HCT116 (cell line): ENCODE measurements at regions not wholly inside any gene's neighbourhood (a gene's known extent, or its start where the extent isn't known, plus 50 kb on each side); places are given as distances from the start of the nearest gene placed in this dataset.

Experiments used
- ATAC-seq: fragments of 200-7000 bp; cut with Tn5 transposase; 2 replicates; pipeline ENCODE4 v1.9.1; 2020; ENCODE audit warnings: mild to moderate bottlenecking, moderate library complexity
- BruUV-seq: library from RNA; stranded (reverse); fragments of 400-500 nt; replicated peaks from 2 replicates; lab custom pipeline; 2021; lab: Mats Ljungman, UMichigan
- CTCF ChIA-PET: fragments of 300-600 bp; sonication (Branson Sonifier 250); formaldehyde crosslinking; loops from one replicate; lab custom pipeline; 2021; ENCODE audit warnings: antibody characterized with exemption; lab: Charles Lee
- POLR2A ChIA-PET: fragments of 300-600, 350-600 bp; sonication (Branson Sonifier 250); formaldehyde crosslinking; loops from one replicate; lab custom pipeline; 2021; ENCODE audit warnings: antibody characterized with exemption; lab: Charles Lee
- RAD21 ChIA-PET, 2 experiments: fragments of 300-600 bp; sonication (Branson Sonifier 250); formaldehyde crosslinking; loops; one replicate each; lab custom pipeline; 2023; ENCODE audit warnings: low total read pairs in 2 of 2; ENCODE audit not compliant: uncharacterized antibody in 2 of 2, unreplicated experiment in 2 of 2, low non-redundant PET in 1 of 2; lab: Charles Lee
- DNase-seq: peaks from one replicate; pipeline ENCODE4 v3.0.0-alpha.2; 2010; ENCODE audit warnings: low read depth, low spot score
- H2AFZ ChIP-seq: fragments of 200-600 bp; shearing (Covaris generic), sonication (generic); 2 replicates; pipeline ENCODE4 v1.6.1; 2017; ENCODE audit warnings: low read depth, mixed run types, mixed read lengths, antibody characterized with exemption, low read length; ENCODE audit not compliant: poor library complexity, severe bottlenecking
- H3K27ac ChIP-seq: 2 replicates; pipeline ENCODE4 v1.5.1; 2012; ENCODE audit warnings: low read depth, low read length
- H3K27me3 ChIP-seq: fragments of 200-600 bp; sonication (generic); 2 replicates; pipeline ENCODE4 v1.6.1; 2016; ENCODE audit warnings: mixed run types, low read length, mixed read lengths; ENCODE audit not compliant: insufficient read depth
- H3K36me3 ChIP-seq, 2 experiments: fragments of 200-500 bp in 1 of 2; fragments of 200-600 bp in 1 of 2; sonication (Bioruptor generic) in 1 of 2; sonication (generic) in 1 of 2; 2 replicates each; pipeline versions ENCODE4 v1.5.1 to v1.6.1; 2014 to 2016; ENCODE audit warnings: low read length in 2 of 2, inconsistent platforms in 1 of 2, mixed read lengths in 1 of 2, mixed run types in 1 of 2; ENCODE audit not compliant: insufficient read depth in 2 of 2, control insufficient read depth in 1 of 2
- H3K4me1 ChIP-seq, 2 experiments: fragments of 200-600 bp in 1 of 2; sonication (generic) in 1 of 2; 2 replicates each; pipeline versions ENCODE4 v1.5.1 to v1.6.1; 2012 to 2017; ENCODE audit warnings: low read length in 2 of 2, inconsistent platforms in 1 of 2, mild to moderate bottlenecking in 1 of 2, mixed read lengths in 1 of 2, mixed run types in 1 of 2, moderate library complexity in 1 of 2; ENCODE audit not compliant: insufficient read depth in 2 of 2, control insufficient read depth in 1 of 2
- H3K4me2 ChIP-seq: fragments of 200-600 bp; sonication (generic); 2 replicates; pipeline ENCODE4 v1.6.1; 2017; ENCODE audit warnings: mixed run types, low read length, mixed read lengths
- H3K4me3 ChIP-seq, 2 experiments: fragments of 200-600 bp in 1 of 2; sonication (generic) in 1 of 2; replicated peaks in 1 of 2; 2 replicates each; pipeline ENCODE4 v1.5.1; 2011 to 2016; ENCODE audit warnings: low read length in 2 of 2, control low read depth in 1 of 2, low read depth in 1 of 2, mild to moderate bottlenecking in 1 of 2, mixed read lengths in 1 of 2, mixed run types in 1 of 2
- H3K79me2 ChIP-seq: fragments of 200-600 bp; sonication (generic); 2 replicates; pipeline ENCODE4 v1.6.1; 2017; ENCODE audit warnings: mild to moderate bottlenecking, mixed run types, low read length, moderate library complexity, mixed read lengths; ENCODE audit not compliant: insufficient read depth
- H3K9ac ChIP-seq: fragments of 200-600 bp; sonication (generic); 2 replicates; pipeline ENCODE4 v1.6.1; 2016; ENCODE audit warnings: low read length, mixed read lengths
- H3K9me2 ChIP-seq: fragments of 200-600 bp; sonication (generic), shearing (Covaris generic); 2 replicates; pipeline ENCODE4 v1.6.1; 2017; ENCODE audit warnings: mixed run types, mild to moderate bottlenecking, moderate library complexity; ENCODE audit not compliant: insufficient read depth
- H3K9me3 ChIP-seq, 2 experiments: fragments of 200-500 bp in 1 of 2; fragments of 200-600 bp in 1 of 2; sonication (Bioruptor generic) in 1 of 2; sonication (generic) in 1 of 2; 2 replicates each; pipeline ENCODE4 v1.6.1; 2014 to 2017; ENCODE audit warnings: low read length in 2 of 2, mixed read lengths in 2 of 2, inconsistent platforms in 1 of 2, low read depth in 1 of 2, mild to moderate bottlenecking in 1 of 2, mixed run types in 1 of 2, moderate library complexity in 1 of 2; ENCODE audit not compliant: control insufficient read depth in 1 of 2, insufficient read depth in 1 of 2
- H4K20me1 ChIP-seq: fragments of 200-600 bp; sonication (generic), shearing (Covaris generic); 2 replicates; pipeline ENCODE4 v1.6.1; 2017; ENCODE audit warnings: mixed run types, mild to moderate bottlenecking, moderate library complexity; ENCODE audit not compliant: insufficient read depth
- SP1 ChIP-seq: IDR thresholded peaks from 2 replicates; pipeline ENCODE4 v1.6.1; 2012; ENCODE audit warnings: low read depth
- YY1 ChIP-seq: IDR thresholded peaks from 2 replicates; pipeline ENCODE4 v1.6.1; 2011; ENCODE audit warnings: low read length, low read depth, moderate library complexity, mild to moderate bottlenecking; ENCODE audit not compliant: insufficient replicate concordance; ENCODE audit errors: extremely low read depth
- ZBTB33 ChIP-seq: IDR thresholded peaks from 2 replicates; pipeline ENCODE4 v1.6.1; 2011; ENCODE audit warnings: mild to moderate bottlenecking, low read length, moderate library complexity; ENCODE audit not compliant: insufficient replicate concordance; ENCODE audit errors: extremely low read depth
- intact Hi-C: fragments of 100-400 bp; cut with micrococcal nuclease; formaldehyde crosslinking; loops from 2 replicates; pipeline ENCODE4 v1.10.0; 2022

DNA sequence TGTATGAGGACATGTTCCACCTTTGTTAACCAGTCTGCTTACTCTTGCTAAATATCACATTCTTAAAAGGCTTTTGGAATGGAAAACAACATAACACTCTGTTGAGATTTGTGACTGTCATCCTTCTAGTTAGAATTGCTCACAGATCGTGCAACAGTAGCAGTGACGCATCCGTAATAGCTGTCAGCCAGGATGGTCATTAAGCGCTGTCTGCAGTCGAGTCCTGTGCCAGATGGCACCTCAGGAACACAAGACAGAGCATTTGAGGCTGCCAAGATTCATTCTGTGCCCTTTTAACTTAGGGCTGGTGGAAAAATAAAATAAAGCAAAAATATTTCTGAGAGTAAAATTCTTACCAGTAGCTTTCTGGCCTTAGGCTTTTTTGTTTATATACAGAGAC, 348.6 kb downstream of the ANKRD7 start:
- no peak overlapping the region for H2AFZ ChIP-seq
- H3K27me3 ChIP-seq = no peaks in the 10 kb centered on the region
- no peak overlapping the region for H3K4me3 ChIP-seq
- ATAC-seq (no peak), DNase-seq (no peak)
- H3K79me2 ChIP-seq = no peaks in the 10 kb centered on the region
- no peak for TF ChIP-seq YY1
- TF ChIP-seq ZBTB33 = no peak
- H3K4me2 ChIP-seq = no peak overlapping the region
- H3K27ac ChIP-seq = no peak overlapping the region
- H3K9me3 ChIP-seq = no peaks in the 10 kb centered on the region; a peak in 1 of 4 replicates
- no peaks in the 10 kb centered on the region for H4K20me1 ChIP-seq
- no peaks in the 10 kb centered on the region for H3K9me2 ChIP-seq
- ChIA-PET CTCF (no interaction called here), RAD21 (no interaction called here), POLR2A (no interaction called here)
- H3K4me1 ChIP-seq = no peaks in the 10 kb centered on the region
- H3K9ac ChIP-seq = no peak overlapping the region
- no peaks in the 10 kb centered on the region for H3K36me3 ChIP-seq
- intact Hi-C loops = no loop called here
- no TSS peak for BruUV-seq

DNA sequence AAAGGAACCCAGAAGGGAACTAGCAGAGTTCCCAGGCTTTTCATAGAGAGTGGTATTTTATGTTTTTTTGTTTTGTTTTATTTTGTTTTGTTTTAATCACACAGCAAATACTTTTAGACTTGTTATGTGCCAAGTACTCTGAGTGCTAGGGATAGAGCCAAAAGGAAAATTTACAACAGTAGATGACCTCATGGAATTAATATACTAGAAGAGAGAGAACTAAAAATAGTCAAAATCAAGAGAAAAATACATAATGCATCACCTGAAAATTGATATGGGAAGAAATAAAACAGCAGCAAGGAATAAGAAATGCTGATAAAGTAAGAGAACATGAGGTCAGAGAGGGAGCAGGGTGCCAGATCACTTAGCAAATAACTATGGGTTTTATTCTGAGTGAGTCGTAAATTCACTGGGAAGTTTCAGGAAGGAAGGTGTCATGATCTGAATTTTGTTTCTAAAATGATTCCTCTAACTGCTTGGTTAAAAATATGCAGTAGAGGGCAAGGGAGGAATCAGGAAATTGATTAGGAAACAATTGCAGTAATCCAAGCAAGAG, 351.0 kb downstream of the ANKRD7 start:
- ChIA-PET RAD21 (no interaction called here), CTCF (no interaction called here), POLR2A (no interaction called here)
- H2AFZ ChIP-seq = no peak overlapping the region
- H4K20me1 ChIP-seq = no peaks in the 10 kb centered on the region
- H3K27me3 ChIP-seq = no peaks in the 10 kb centered on the region
- H3K4me1 ChIP-seq = no peaks in the 10 kb centered on the region
- H3K9me3 ChIP-seq = no peaks in the 10 kb centered on the region
- no peak for TF ChIP-seq SP1
- DNase-seq (no peak), ATAC-seq (no peak)
- no peaks in the 10 kb centered on the region for H3K36me3 ChIP-seq
- no TSS peak for BruUV-seq
- H3K9me2 ChIP-seq = no peaks in the 10 kb centered on the region
- H3K9ac ChIP-seq = no peak overlapping the region
- H3K4me3 ChIP-seq = no peak overlapping the region
- H3K79me2 ChIP-seq = no peaks in the 10 kb centered on the region
- H3K27ac ChIP-seq = no peak overlapping the region
- no peak overlapping the region for H3K4me2 ChIP-seq
- intact Hi-C loops = no loop called here
